GM20000 (cell line): ENCODE measurements at regions not wholly inside any gene's neighbourhood (a gene's known extent, or its start where the extent isn't known, plus 50 kb on each side); places are given as distances from the start of the nearest gene placed in this dataset.

Experiments
- DNase-seq: peaks from one replicate; pipeline ENCODE4 v3.0.0; 2012; ENCODE audit warnings: low spot score
- CTCF ChIP-seq: IDR thresholded peaks from 2 replicates; pipeline ENCODE4 v1.5.1; 2012; ENCODE audit warnings: mild to moderate bottlenecking, control low read depth; ENCODE audit errors: extremely low read depth, missing control alignments

GRCh38 chr10:121002586-121003205 lies 151.5 kb downstream of the WDR11 start:
- no peak for TF ChIP-seq CTCF
- DNase-seq, result no peak

DNA sequence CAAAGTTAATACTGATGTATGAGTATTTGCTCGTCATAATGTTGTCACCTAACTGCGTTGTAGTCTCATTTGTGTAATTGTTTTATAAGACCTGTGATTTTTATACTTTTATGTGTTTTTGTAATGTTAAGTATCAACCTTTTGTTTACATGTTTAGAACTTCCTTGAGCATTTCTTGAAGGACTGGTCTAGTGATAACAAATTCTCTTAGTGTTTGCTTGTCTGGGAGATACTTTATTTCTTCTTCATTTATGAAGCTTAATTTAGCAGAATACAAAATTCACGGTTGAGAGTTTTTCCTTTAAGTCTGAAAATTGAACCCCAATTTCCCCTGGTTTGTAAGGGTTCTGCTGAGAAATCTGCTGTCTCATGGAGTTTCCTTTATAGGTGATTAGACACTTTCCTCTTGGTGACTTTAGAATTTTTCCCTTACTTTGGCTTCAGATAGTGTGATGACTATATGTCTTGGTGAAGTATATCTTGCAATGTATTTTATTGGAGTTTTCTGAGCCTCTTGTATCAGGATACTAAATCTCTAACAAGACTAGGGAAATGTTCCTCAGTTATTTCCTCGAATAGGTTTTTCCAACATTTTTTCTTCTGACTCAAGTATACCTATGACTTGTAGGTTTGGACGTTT lies 154.9 kb downstream of the WDR11 start:
- TF ChIP-seq CTCF, result no peak
- no peak for DNase-seq

DNA sequence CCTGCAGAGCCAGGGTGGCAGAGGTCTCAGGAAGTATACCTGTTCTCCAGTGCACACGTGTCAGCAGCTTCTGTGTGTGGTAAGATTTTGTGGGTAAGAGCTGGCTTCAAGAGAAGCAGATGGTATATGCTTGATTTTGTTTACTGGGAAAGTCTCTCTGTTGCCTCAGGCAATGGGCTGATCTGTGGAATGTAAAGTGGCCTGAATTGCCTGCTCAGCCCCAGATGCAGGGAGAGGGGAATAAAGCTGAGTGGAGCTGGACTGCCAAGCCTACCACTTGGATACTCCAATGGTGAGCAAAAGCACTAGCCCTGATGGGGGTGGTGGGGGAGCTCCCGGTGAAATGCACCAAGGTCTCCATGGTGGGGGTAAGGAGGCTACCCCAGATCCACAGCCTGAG lies 156.1 kb downstream of the WDR11 start:
- TF ChIP-seq CTCF, result no peak
- DNase-seq, result no peak

- no peak for DNase-seq
- no peak for TF ChIP-seq CTCF
Observed at GRCh38 chr10:121015916-121016315, 164.8 kb downstream of the WDR11 start.

DNA sequence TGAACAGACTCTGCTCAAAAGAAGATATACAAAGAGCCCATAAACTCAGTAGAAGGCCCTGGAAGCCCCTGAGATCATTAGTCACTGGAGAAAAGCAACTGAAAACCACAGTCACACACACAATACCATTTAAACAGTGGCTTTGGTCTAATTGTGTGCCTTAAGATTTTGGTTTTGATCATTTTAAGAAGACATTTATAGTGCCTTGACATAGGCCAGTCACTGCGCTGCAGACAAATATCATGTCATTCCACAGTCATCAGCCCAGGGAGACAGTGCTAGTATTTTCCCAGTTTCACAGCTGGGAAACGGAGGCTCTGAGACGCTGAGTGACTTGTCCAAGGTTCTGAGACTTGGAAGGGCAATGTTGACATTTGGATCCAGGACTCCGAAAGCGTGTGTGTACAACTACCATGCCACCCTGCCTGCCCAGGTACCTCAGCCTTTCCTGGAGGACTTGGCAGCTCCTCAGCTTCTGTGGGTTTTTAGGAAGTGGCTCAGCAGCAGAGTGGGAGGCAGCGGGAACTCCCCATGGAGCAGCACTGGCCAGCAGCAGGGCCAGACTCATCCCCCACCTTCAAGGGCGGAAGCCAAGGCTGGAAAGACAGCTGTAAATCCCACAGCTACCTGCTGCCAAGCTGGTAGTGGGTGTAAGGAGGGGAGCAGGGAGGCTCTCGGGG lies 173.9 kb downstream of the WDR11 start:
- no peak for TF ChIP-seq CTCF
- no peak for DNase-seq

- no peak for TF ChIP-seq CTCF
- DNase-seq, result no peak
Observed at GRCh38 chr10:121025731-121026130, 174.6 kb downstream of the WDR11 start.

DNA sequence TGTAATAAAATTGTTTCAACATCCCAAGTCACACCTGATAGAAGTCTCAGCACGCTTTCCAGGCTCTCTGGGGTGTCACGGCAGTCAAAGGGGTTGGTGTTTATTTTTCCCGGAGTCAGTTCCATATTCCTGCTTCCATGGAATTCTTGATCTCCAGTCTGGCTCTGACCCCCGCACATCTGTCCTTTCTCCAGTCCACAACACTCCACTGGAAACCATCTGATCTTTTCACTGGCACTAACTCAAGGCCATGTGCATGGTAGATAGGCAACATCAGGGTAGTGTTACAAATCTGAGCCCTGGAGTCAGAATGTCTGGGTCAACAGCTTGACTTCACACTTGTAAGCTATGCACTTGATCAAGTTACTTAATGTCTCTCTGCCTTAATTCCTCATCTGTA lies 176.2 kb downstream of the WDR11 start:
- no peak for TF ChIP-seq CTCF

More for the DNA sequence above, 176.2 kb downstream of the WDR11 start:
- no peak for DNase-seq
